COLO668 (cell line): ENCODE measurements at regions not wholly inside any gene's neighbourhood (a gene's known extent, or its start where the extent isn't known, plus 50 kb on each side); places are given as distances from the start of the nearest gene placed in this dataset.
"Not testable (repeated sequence)": the region's sequence is repeated elsewhere in the genome, so short reads cannot be mapped to it uniquely, and the experiment has no call there.

ENCODE experiments used
- DNase-seq: peaks from one replicate; lab custom pipeline; 2025; ENCODE audit not compliant: unreplicated experiment; lab: John Stamatoyannopoulos, UW

- DNase-seq: no peak
Measured at GRCh38 chr7:45401851-45402250, 172.3 kb upstream of the ADCY1 start.

GRCh38 chr7:45402480-45403218 is 171.5 kb upstream of the ADCY1 start:
- no peak for DNase-seq

DNA sequence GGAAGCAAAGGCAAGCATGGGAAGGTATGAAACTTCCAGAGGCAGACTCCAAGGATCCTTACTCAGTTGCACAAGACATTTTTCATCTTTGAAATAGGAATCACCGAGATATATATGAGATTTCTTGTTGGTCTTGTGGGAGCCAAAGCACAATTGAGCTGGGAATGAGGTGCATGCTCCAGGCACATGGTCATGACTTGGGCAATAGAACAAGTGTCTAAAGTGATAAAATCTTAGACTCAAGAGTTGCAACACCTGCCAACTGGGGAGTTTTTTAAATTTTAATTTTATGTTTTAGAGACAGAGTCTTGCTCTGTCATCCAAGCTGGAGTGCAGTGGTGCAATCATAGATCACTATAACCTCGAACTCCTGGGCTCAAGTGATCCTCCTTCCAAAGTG is 169.5 kb upstream of the ADCY1 start:
- no peak for DNase-seq

DNA sequence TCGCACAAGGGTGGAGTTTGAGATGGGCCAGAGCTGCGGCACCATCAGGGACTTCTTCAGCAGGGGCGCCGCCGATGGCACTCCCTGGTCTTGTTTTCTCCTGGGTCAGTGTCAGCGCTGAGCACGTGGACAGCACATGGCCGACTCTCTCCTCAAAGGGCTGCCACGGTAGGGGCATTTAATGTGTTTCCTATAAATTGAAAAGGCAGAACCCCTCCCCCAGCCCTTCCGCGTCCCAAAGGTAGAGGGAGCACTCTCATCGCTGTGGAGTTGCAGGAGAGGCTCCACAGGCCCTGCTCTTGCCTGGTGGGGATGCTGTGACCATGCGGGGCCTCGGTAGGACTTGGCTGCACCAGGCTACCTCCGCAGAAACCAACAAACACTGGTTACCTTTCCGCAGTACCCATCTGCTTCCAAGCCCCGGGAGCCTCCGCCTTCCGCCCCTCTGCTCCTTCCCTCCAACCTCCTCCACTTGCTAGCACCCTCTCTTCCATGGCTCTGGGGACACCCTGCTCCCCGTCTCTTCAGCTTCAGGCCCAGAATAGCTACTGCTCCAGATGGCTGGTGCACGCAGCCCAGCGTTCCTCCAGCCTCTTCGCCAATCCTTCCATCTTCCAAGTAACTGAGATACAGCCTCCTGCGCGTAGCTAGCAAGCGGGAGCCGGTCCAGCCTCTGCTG is 166.3 kb upstream of the ADCY1 start:
- DNase-seq: peak; percentile 30

- no peak for DNase-seq
Measured at GRCh38 chr7:45408409-45408737, 165.8 kb upstream of the ADCY1 start.

- DNase-seq: no peak
Measured at GRCh38 chr7:45410893-45411292, 163.3 kb upstream of the ADCY1 start.

DNA sequence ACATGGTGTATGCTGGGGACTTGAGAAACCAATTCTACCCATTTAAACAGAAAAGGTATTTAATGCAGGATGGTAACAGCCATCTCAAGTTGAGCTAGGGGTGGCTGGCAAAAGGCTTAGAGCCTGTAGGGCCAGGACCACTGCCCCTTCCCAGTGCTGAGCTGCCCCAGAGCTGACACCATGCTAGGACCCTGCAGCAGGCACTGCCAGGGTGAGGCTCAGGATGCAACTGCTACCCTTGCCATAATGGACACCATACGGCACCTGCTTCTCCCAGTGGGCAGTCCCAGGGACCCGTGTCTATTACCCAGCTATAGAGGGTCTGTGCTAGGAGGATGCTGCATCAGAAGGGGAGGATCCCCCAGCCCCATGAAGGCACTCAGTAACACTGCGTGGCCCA is 160.7 kb upstream of the ADCY1 start:
- no peak for DNase-seq

- DNase-seq: no peak
Measured at GRCh38 chr7:45414226-45414625, 159.9 kb upstream of the ADCY1 start.

DNA sequence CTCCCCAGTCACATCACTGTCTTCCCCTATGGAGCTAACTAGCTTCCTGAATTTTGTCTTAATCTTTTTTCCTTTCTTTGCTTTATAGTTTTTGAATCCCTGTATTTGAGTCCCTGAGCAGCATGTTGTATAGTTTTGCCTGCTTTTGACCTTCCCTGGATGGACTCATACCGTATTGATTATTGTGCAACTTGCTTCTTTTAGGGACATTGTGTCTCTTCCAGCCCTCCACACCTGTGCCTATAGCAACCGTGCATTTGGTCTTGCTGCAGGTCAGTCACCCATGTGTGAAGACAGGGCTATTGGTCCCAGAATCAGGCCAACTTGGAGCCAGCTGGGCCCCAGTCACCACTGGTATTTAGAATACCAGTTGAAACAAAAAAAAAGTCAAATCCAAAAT is 158.9 kb upstream of the ADCY1 start:
- no peak for DNase-seq

GRCh38 chr7:45416846-45417245 is 157.3 kb upstream of the ADCY1 start:
- no peak for DNase-seq

GRCh38 chr7:45417268-45417667 is 156.9 kb upstream of the ADCY1 start:
- no peak for DNase-seq

- no peak for DNase-seq
Measured at GRCh38 chr7:45417735-45418134, 156.4 kb upstream of the ADCY1 start.

DNA sequence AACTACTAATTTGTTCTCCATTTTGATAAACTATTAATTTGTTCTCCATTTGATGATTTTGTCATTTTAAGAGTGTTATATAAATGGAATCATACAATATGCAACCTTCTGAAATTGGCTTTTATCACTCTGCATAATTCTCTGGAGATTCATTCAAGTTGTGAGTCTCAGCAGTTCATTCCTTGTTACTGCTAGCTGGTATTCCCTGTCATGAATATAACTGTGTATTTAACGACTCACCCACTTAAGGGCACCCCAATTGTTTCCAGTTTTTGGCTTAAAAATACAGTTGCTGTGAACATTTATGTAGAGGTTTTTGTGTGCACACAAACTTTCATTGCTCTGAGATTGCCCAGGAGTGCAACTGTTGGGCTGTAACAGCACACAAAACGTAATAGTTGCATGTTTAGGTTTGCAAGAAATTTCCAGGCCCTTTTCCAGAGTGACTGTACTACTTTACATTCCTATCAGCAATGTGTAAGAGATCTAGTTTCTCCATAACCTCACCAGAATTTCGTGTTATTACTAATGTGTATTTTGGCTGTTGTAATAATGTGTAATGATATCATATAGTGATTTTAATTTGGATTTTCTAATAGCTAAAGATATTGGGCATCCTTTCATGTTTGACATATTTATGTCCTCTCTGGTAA is 153.2 kb upstream of the ADCY1 start:
- no peak for DNase-seq

GRCh38 chr7:45421806-45422205 is 152.4 kb upstream of the ADCY1 start:
- DNase-seq: no peak

GRCh38 chr7:45430397-45430796 is 143.8 kb upstream of the ADCY1 start:
- DNase-seq: no peak

DNA sequence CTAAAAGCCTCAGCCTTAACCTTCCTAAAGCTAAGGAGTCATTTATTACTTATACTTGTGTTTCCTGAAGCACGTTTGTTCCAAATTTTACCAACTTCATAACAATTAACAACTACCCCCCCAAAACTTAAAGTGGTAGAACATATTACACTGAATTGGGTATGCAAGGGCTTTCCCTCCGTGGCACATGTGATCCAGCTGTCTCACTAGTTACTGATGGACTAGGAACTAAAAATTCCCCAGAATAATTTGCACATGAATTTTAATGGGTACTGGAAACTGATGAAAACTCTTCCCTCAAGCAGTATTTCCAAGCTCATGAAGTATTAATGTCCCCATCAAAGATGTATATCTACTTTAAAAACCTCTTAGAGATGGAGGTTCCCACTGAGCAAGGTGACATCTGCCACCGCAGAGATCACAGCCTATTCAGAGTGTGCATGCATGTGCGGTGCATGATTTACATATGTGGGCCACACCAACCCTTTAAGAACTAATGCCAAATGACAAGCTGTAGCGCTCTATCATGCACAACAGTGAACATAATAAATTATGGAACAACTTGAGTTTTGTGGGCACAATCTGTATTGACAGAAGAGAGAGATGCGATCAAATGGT is 139.9 kb upstream of the ADCY1 start:
- no peak for DNase-seq

DNA sequence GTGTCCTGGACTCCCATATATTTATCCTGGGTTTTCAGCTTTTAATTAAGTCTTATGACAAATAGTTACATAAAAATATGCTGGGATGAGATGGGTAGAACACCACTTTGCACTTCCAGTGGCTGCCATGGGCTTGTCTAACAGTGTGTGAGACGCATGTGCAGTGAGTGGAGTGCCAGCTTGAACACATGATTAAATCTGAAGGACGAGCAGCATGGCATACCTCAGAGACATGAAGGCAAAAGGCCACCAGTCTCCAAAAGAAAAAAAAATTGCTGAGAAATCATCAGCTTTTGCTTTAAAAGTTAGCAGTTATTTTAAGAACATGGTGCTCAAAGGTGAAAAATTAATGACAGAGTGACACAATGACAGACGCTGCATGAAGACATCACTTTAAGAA is 139.0 kb upstream of the ADCY1 start:
- no peak for DNase-seq

- DNase-seq: no peak
Measured at GRCh38 chr7:45435846-45436245, 138.3 kb upstream of the ADCY1 start.

- DNase-seq: not testable (repeated sequence)
Measured at GRCh38 chr7:45440776-45441175, 133.4 kb upstream of the ADCY1 start.

GRCh38 chr7:45443263-45443662 is 130.9 kb upstream of the ADCY1 start:
- no peak for DNase-seq

GRCh38 chr7:45446195-45446944 is 127.8 kb upstream of the ADCY1 start:
- DNase-seq: no peak
